ENCODE measurements at regions not wholly inside any gene's neighbourhood (a gene's known extent, or its start where the extent isn't known, plus 50 kb on each side); places are given as distances from the start of the nearest gene placed in this dataset.

DNA sequence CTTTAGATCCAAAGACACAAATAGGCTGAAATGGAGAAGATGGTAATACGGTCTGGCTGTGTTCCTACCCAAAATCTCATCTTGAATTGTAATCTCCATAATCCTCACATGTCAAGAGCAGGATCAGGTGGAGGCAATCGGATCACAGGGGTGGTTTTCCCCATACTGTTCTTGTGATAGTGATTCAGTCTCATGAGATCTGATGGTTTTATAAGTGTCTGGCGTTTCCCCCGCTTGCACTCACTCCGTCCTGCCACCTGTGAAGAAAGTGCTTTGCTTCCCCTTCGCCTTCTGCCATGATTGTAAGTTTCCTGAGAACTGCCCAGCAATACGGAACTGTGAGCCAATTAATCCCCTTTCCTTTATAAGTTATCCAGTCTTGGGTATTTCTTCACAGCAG lies 1795.5 kb upstream of the FLRT2 start:
- TF ChIP-seq, protein P1, sequence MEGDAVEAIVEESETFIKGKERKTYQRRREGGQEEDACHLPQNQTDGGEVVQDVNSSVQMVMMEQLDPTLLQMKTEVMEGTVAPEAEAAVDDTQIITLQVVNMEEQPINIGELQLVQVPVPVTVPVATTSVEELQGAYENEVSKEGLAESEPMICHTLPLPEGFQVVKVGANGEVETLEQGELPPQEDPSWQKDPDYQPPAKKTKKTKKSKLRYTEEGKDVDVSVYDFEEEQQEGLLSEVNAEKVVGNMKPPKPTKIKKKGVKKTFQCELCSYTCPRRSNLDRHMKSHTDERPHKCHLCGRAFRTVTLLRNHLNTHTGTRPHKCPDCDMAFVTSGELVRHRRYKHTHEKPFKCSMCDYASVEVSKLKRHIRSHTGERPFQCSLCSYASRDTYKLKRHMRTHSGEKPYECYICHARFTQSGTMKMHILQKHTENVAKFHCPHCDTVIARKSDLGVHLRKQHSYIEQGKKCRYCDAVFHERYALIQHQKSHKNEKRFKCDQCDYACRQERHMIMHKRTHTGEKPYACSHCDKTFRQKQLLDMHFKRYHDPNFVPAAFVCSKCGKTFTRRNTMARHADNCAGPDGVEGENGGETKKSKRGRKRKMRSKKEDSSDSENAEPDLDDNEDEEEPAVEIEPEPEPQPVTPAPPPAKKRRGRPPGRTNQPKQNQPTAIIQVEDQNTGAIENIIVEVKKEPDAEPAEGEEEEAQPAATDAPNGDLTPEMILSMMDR (IDR thresholded peaks at IDR 0.05; ENCODE audit: insufficient read depth, low read length), result no peak
- TF ChIP-seq POLR2AphosphoS5 (IDR thresholded peaks at IDR 0.05; ENCODE audit: low read depth), result no peak
- TF ChIP-seq, protein P2, sequence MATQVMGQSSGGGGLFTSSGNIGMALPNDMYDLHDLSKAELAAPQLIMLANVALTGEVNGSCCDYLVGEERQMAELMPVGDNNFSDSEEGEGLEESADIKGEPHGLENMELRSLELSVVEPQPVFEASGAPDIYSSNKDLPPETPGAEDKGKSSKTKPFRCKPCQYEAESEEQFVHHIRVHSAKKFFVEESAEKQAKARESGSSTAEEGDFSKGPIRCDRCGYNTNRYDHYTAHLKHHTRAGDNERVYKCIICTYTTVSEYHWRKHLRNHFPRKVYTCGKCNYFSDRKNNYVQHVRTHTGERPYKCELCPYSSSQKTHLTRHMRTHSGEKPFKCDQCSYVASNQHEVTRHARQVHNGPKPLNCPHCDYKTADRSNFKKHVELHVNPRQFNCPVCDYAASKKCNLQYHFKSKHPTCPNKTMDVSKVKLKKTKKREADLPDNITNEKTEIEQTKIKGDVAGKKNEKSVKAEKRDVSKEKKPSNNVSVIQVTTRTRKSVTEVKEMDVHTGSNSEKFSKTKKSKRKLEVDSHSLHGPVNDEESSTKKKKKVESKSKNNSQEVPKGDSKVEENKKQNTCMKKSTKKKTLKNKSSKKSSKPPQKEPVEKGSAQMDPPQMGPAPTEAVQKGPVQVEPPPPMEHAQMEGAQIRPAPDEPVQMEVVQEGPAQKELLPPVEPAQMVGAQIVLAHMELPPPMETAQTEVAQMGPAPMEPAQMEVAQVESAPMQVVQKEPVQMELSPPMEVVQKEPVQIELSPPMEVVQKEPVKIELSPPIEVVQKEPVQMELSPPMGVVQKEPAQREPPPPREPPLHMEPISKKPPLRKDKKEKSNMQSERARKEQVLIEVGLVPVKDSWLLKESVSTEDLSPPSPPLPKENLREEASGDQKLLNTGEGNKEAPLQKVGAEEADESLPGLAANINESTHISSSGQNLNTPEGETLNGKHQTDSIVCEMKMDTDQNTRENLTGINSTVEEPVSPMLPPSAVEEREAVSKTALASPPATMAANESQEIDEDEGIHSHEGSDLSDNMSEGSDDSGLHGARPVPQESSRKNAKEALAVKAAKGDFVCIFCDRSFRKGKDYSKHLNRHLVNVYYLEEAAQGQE (IDR thresholded peaks at IDR 0.05; ENCODE audit: insufficient replicate concordance, low read depth), result no peak
- TF ChIP-seq GABPA (IDR thresholded peaks at IDR 0.05; ENCODE audit: low read depth), result no peak
